Stimulated activated CD8-positive, alpha-beta memory T cell treated with anti-CD3 and anti-CD28 coated beads, Interleukin-7, amount 100 ng/mL, for 1 hour (primary cell): ENCODE measurements at regions not wholly inside any gene's neighbourhood (a gene's known extent, or its start where the extent isn't known, plus 50 kb on each side); places are given as distances from the start of the nearest gene placed in this dataset.
"Not testable (repeated sequence)": the region's sequence is repeated elsewhere in the genome, so short reads cannot be mapped to it uniquely, and the experiment has no call there.

Experiments
- DNase-seq, 2 donors: peaks; one replicate each; pipeline ENCODE4 v3.0.0-alpha.2; 2020; ENCODE audit warnings: low read depth in 2 of 2

DNA sequence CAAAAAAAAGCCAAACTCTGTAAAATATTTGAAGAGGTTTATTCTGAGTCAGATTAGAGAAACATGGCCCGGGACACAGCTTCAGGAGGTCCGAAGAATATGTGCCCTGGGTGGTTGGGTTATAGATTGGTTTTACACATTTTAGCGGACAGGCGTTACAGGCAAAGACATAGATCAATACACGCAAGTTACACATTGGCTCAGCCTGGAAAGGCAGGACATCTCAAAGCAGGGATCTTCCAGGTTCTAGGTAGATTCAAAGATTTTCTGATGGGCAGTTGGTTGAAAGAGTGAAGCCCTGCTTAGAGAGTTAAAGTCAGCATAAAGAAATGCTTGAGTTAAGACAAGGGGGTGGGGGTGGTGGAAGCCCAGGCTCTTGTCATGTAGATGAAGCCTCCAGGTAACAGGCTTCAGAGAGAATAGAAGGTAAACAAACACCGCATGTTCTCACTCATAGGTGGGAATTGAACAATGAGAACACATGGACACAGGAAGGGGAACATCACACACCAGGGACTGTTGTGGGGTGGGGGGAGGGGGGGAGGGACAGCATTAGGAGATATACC is 464.3 kb upstream of the ADARB2 start:
- no peak for DNase-seq

DNA sequence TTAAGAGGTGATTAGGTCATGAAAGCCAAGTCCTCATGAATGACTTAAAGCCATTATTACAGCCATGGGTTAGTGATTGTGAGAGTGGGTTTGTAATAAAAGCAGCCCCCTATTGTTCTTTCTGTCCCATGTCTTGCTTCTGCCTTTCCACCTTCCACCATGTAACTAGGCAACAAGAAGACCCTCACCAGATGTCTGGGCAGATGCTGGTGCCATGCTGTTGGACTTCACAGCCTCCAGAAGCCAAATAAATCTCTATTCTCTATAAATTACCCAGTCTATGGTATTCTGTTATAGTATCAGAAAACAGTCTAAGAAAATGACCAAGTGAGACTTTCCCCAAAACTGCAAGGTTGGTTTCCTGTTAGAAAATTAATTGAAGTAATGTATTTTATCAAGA is 460.3 kb upstream of the ADARB2 start:
- DNase-seq: no peak

DNA sequence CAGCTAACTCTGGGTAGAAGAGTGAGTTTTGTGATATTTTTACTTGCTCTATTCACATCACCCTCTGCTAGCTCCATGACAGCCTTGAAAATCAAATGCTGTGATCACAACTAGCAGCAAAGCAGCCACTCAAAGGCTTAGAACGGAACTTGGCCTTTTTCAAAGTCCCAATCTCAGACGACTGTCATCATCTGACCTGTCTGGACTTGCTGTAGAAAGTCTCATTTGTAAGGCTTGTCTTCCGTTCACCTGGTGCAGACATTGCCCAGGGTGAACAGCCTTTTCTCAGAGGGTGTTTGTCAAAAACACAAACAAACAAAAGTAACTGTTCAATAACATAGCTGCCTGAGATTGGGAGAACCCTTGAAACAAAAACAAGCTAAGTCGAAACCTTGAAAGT is 458.9 kb upstream of the ADARB2 start:
- no peak for DNase-seq

DNA sequence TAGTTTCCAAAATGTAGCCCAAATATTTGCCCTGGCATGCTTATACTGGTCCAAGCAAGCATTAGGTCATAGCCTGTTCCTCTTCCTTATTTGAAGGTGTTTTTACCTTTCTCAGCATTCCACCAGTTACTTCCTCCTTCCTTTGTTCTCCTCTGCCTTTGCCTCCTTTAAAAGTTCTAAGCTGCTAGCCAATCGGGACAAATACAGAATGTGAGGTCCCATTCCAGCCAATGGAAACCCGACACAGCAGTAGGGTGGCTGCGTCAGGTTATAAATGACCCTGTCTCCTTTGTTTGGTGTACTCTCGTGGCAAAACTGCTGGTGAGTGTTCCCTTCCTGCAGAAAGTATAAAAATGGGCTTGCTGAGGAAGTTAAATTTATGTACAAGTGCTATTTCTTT is 452.0 kb upstream of the ADARB2 start:
- DNase-seq: not testable (repeated sequence)

DNA sequence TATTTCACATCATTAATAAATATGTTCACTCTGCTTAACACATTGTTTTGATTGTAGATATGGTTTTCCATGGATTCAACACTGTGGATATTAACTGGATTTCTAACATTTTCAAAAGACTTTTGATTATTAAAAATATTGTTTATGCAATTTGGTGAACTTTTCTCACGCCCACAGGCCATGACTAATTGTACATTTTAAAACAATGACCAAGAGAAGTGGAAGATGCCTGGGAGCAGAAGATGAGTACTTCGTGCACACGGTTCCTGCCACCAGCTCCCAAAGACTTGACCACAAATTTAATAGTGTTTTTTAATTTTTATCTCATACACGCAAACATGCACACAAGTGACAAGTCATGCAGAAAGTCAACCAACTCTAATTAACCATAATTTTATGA is 451.0 kb upstream of the ADARB2 start:
- DNase-seq: no peak

DNA sequence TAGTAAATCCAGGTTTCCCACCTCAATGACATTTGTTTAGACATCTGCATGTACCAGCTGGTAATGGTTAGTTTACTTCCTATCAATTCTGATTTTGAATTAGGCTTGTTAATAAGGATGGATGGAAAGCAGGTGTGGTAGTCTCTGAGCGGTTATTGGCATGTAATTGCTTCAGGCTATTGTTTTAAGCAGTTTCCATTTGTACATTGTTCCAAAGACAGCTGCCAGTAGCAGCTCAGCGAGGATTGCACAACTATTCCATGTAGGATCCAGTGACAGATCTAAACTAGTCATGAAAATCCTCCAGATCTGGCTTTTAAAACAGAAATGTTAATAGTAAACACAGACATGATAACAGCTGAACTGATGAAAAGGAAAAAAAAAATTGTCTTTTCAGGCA is 436.0 kb upstream of the ADARB2 start:
- no peak for DNase-seq

DNA sequence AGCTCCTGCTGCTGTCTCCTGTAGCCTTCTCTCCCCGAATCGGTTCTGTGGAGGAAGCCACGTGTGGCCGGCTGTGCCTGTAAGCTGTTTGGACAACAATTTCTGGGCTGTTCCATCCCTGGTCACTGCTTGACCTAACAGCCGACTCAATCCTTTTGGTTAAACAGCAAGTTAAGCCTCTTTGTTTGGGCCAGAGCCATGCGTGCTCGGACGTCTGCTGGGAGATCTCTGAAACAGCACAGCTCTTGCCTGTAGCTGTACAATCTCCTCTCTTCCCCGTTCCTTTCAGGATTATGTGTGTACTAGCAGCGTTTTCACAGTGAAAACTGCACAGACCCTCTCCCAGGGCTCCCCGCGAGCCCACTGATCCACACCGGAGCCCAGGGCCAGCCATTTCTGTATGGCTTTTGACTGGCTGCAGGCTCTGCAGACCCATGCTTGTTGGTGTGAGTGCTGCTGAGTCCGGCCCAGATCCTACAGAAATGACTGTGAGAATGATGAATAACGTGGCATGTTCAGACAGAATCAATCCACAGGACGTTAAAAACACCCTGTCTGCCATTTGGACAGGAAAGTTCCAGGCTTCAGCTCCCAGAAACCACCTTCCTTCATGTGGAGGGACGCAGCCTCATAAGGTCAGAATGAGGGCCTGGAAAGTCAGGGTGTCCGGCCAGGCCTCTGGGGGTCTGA is 428.6 kb upstream of the ADARB2 start:
- no peak for DNase-seq

DNA sequence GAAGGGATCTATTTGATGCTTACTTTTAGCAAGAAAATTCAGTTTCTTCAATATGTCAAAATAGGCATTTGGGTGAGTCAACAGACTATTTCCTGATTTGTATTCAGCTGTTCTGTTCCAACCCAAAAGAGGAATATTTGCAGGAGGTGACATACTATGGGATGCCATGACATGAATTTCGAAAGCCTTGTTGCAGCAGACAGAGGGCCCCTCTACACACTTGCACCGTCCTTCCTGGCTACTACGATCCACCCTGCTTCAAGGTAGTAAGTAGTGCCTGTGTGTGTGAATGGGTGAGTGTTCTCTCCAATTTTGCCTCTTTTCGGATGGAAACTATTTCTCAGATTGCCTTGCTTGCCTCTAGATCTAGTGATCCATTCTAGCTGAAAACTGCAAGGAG is 413.0 kb upstream of the ADARB2 start:
- no peak for DNase-seq

DNA sequence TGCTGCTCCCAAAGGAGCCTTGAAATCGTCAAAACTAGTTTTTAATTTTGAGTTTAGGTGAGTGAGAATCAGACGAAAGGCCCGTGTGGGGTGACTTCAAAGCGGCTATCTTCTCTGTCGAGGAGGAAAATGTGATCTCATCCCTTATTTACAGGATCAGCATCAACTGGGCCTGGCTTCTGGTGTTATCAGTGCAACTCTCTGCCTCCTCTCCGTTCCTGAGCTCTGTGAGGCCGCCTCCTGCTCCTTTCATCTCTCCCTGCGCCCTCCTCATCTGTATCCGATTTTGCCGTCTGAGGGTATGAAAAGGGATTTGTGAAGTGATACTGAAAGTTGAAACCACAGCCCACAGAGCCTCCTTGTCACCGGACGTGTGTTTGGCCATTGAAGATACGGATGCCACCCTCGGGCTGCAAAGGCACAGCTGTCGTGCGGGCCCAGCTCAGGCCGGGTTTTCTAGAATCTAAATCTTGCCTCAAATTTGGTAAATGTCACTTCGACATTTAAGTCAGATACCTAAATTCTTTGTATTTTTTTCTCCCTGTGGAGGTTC is 408.7 kb upstream of the ADARB2 start:
- DNase-seq: no peak

DNA sequence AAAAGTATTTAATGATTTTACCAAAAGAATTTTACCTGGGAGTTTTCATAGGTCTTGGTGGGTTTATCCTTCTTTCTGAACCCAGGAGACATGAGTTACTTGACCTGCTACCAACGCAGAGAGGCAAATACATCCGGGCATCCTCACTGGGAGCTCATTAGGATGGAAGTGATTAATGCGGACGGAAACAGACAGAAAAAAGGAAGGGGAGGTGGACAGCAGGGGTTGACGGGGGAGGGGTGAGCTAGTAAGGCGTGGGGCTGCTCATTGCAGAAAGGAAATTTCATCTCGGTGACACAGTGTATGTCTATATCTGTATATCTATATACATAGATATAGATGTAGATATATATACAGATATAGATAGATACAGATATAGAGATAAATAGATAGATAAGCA is 408.2 kb upstream of the ADARB2 start:
- DNase-seq: no peak

DNA sequence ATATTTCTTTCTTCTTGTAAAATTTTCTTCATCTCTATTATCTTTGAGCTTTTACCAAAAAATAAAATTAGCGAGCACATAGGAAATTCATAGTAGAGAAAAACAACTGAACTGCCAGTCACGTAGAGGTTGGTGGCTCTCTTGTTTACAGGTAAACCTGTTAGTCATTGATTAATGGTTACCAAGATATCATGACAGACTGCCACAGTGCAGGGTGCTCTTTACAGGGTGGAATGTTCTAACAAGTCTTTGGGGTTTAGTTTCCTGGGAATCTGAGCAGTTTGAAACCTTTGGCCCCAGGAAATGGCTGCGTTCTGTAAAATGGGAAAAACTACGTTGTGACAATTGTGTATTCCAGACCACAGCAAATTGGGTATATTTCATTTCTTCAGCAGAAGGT is 407.3 kb upstream of the ADARB2 start:
- no peak for DNase-seq

DNA sequence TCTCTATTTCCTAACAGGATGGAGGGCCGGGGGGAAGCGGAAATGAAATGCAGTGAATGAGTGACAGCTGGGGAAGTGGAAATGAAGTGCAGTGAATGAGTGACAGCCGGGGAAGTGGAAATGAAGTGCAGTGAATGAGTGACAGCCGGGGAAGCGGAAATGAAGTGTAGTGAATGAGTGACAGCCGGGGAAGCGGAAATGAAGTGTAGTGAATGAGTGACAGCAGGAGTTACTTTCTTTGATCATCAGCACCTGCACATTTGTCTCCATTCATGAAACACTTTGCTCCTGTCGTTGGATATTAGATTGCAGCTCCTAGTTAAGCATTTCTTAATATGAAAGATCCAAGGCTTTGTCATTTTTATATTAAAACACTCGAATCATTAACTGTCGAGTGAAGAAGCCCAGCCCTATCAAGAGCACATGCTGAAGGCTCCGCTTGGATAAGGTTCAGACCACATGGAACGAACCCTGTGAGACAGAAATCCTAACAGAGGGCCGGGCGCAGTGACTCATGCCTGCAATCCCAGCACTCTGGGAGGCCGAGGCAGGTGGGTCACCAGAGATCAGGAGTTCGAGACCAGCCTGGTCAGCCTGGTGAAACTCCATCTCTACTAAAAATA is 406.0 kb upstream of the ADARB2 start:
- DNase-seq: no peak

DNA sequence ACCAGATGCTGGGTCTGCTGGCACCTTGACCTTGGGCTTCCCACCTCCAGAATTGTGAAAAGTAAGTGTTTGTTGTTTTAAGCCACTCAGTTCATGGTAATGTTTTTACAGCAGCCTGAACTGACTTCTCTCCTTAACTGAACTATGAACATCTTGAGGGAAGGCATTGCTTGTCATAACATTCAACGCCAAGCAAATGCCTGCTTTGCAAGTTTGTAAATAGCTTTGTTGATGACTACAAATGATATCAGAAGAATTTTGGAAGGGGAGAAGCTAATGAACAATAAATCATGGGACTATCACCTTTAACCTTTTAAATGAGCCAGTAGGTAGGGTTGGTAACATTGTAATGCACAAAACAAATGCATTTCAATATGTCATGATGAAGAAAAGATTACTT is 402.4 kb upstream of the ADARB2 start:
- DNase-seq: no peak

DNA sequence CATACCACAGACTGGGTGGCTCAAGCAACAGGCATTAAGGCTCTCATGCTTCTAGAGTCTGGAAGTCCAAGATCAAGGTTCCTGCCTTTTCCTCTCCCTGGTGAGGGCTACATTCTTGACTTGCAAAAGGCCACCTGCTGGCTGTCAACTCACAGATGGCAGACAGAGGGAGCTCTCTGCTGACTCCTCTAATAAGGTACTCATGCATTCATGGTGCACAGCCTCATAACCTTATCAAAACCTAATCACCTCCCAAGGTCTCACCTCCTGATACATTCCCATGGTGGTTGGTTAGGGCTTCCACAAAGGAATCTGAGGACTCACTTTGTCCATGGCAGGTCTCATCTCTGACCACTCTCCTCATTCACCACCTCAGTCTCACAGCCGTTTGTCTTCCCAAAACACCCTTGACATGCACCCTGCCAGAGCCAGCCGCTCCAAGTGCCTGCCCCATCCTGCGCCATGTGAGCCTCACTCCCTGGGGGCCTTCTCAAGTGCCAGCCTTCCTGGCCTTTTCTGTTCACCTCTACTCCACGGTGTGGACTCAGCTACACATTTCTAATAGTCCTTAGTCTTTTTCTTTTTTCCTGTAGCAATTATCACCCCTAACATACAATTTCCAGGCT is 400.3 kb upstream of the ADARB2 start:
- no peak for DNase-seq

DNA sequence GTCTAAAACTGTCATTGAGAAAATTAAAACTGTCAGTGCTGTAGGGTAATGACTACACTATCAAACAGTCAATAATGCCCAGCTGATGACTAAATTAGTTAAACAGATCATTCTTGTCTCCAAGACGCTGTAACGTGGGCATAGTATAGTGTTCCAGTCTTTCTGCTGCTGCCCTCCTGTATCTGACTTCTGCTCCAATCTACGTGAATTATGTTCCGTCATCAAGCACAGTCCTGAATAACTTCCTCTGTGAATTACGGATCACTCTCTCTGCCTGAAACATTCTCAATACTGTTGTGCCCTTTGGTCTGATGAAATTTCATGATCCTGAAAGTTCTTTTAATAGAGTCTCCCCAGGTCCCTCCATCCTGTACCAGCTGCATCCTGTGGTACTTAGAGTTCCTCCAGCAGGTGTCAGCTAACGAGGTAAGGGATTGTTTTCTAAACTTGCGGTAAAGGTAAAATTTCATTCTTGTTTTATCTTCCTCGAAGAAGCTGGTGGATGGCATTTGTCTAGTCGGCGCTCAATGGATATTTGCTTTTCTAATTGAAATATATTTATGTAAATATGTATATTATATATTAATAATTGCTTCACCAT is 393.5 kb upstream of the ADARB2 start:
- DNase-seq: no peak

DNA sequence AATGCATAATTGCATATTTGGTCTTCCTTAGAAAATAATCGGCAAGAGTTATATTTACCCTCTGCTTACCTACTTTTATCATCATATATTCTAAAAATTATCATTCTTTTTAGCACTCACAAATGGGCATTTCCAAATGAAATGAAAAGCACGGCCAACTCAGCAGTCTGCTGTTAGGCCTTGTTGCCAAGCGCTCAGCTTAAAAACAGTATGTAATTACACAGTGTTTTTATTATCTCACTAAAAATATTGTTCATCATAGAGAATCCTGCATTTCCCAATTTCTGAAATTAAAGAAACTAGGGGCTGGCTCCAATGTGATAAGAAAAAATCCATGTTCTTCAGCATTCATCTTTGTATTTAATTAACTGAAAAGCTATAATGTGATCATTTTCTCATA is 391.7 kb upstream of the ADARB2 start:
- DNase-seq: no peak

DNA sequence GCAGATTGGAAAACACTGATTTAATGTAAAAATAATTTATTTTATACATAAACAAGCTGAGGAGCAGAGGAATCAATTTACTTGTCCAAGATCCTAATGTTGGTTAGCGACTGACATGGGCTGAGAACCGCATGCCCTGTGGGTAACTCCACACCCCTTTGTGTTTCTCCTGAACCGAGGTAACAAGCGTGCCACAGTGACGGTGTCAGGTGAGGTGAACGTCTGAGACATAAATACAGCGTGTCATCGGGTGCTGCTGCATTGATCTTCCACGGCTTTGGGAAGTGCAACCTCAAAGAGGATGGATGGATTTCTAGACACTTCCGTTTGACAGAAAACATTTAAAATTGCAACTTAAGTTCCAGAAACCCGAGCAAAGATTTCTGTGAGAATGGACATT is 386.8 kb upstream of the ADARB2 start:
- no peak for DNase-seq

DNA sequence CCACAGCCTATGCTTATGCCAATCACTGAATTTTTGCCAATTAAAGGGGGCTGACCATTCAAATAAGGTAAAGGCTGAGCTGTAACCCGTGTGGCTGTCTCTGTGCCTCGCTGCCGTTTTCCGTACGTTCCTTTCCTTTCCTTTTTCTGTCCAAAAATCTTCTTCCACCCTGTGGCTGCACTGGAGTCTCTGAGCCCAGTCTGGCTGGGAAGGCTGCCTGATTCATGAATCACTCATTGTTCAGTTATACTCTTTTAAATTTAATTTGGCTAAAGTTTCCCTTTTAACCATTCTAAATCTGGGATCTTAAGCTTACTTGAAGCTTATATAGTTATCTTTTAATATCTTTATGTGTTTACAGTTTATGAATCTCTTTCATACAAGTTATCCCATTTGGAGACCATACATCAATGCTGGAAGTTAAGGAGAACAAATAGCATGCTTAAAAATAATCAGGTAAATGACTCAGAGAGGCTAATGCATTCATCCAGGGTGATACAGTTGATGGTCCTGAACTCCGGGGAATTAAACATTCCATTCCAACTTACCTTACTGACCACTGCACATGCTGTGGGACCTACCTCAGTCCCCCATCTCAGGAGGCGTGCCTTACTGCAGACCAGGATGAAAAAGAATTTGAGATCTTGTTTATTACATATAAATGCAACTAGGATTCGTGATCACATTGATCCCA is 385.3 kb upstream of the ADARB2 start:
- no peak for DNase-seq

DNA sequence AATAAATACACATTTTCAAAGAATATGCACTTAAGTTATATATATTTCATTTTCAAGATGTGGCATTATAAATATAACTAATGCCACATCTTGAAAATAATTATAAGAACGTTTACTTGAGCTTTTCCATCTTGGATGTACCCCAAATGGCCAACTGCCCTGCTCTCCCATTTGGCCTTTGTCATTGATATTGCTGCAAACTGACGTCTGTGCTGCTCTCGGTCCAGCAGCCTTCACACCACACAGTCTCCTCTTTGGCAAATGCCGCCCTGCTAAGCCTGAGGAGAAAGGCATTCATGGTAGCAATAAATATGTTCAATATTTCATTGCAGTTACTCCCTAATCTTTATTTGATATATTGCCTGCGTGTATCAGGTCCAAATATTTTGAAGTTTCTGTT is 384.6 kb upstream of the ADARB2 start:
- no peak for DNase-seq

DNA sequence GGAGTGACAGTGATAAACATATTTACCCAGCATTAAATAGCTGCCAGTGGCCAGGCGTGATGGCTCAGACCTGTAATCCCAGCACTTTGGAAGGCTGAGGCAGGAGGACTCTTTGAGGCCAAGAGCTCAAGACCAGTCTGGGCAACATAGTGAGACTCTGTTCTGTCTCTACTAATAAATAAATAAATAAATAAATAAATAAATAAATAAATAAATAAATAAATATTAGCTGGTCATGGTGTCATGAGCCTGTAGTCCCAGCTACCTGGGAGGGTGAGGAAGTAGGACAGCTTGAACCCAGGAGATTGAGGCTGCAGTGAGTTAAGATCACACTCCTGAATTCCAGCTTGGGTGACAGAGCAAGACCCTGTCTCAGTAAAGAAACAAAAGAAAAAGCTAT is 384.0 kb upstream of the ADARB2 start:
- no peak for DNase-seq

DNA sequence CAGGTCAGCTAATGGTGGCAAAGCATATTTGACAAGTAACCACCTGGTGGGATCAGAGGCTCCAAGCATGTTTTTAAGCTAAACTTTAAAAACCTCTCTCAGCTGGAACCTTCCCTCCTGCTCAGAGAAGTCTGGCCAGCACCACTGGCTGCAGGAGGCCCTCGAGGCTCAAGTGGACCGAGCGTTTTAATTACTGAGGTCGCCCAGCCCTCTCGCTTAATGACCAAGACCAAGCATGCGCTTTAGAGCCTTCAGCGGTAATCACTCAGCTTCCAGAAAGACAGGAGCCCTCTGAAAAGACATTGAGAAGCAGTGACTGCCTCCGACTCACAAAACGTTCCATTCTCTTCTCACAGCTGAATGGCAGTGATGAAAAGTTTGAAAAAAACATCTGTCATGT is 383.4 kb upstream of the ADARB2 start:
- no peak for DNase-seq

DNA sequence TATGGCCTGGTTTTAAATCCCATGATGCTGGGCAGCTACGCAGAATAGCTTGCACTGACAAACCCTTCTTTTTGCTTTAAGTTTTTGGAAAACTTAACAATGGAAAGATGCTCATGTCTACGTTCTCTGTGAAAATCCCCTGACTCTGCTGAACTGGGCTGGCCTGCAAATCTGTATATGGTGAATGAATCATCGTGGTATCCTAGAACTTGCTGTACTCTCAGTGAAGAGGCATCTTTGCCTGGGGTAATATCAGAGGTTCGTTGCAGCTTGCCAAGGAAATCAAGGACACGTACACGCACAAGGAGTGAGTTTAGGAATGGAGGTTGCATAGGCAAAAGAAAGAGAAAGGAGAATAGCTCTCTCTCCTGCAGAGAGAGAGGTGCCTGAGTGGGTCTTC is 382.0 kb upstream of the ADARB2 start:
- no peak for DNase-seq
